SJCRH30 (cell line): ENCODE measurements at regions not wholly inside any gene's neighbourhood (a gene's known extent, or its start where the extent isn't known, plus 50 kb on each side); places are given as distances from the start of the nearest gene placed in this dataset.

Experiments used
- DNase-seq, 2 experiments: peaks; one replicate each; pipeline ENCODE4 v3.0.0-alpha.2; 2015 to 2020
- H3K27ac ChIP-seq: fragments of 250-450 bp; sonication (Bioruptor Pico); 2 replicates; pipeline ENCODE4 v1.5.1; 2020; ENCODE audit warnings: mild to moderate bottlenecking, moderate library complexity
- H3K27me3 ChIP-seq: fragments of 250-450 bp; sonication (Bioruptor Pico); 2 replicates; pipeline ENCODE4 v1.5.1; 2020; ENCODE audit warnings: mild to moderate bottlenecking, moderate library complexity
- H3K36me3 ChIP-seq: fragments of 250-450 bp; sonication (Bioruptor Pico); 2 replicates; pipeline ENCODE4 v1.5.1; 2020; ENCODE audit warnings: mild to moderate bottlenecking, moderate library complexity
- H3K4me1 ChIP-seq: fragments of 250-450 bp; sonication (Bioruptor Pico); 2 replicates; pipeline ENCODE4 v1.5.1; 2020; ENCODE audit warnings: mild to moderate bottlenecking, moderate library complexity
- H3K4me3 ChIP-seq: fragments of 250-450 bp; sonication (Bioruptor Pico); 2 replicates; pipeline ENCODE4 v1.5.1; 2020; ENCODE audit warnings: mild to moderate bottlenecking, moderate library complexity
- H3K9me3 ChIP-seq: fragments of 250-450 bp; sonication (Bioruptor Pico); replicated peaks from 2 replicates; pipeline ENCODE4 v1.5.1; 2020; ENCODE audit warnings: mild to moderate bottlenecking, moderate library complexity

GRCh38 chr11:92917927-92918326 is 51.5 kb upstream of the MTNR1B start:
- Histone ChIP-seq H3K9me3 (no peaks in the 10 kb centered on the region), H3K4me1 (no peaks in the 10 kb centered on the region), H3K36me3 (no peaks in the 10 kb centered on the region), H3K27me3 (no peaks in the 10 kb centered on the region), H3K4me3 (no peak overlapping the region), H3K27ac (no peak overlapping the region)
- DNase-seq, result no peak

- Histone ChIP-seq H3K9me3 (no peaks in the 10 kb centered on the region), H3K4me3 (no peak overlapping the region), H3K4me1 (no peaks in the 10 kb centered on the region), H3K36me3 (no peaks in the 10 kb centered on the region), H3K27me3 (no peaks in the 10 kb centered on the region), H3K27ac (no peak overlapping the region)
- DNase-seq, result no peak
Measured at GRCh38 chr11:92919048-92919447, 50.4 kb upstream of the MTNR1B start.
